Pancreas (tissue), 10 donors: ENCODE measurements at regions not wholly inside any gene's neighbourhood (a gene's known extent, or its start where the extent isn't known, plus 50 kb on each side); places are given as distances from the start of the nearest gene placed in this dataset.

Experiments used
- ATAC-seq, 4 donors: fragments of 200-7000 bp; cut with Tn5 transposase; one replicate each; pipeline versions ENCODE4 v1.8.0 to v1.9.1; 2020; ENCODE audit warnings: mild to moderate bottlenecking in 4 of 4, moderate library complexity in 4 of 4
- DNase-seq, 6 donors: peaks; one replicate each; pipeline ENCODE4 v3.0.0-alpha.2; 2020
- FAIRE-seq: peaks from 2 replicates; lab custom pipeline; 2012; peaks lifted over from hg19 to GRCh38; lab: Jason Lieb, UNC
- H3K27ac ChIP-seq, 4 donors: fragments of 200-600 bp; sonication (generic); 1 replicate in 3 of 4; 2 replicates in 1 of 4; pipeline versions ENCODE4 v1.5.0 to v1.8.0; 2020
- H3K27me3 ChIP-seq, 4 donors: fragments of 200-600 bp; one replicate each; pipeline ENCODE4 v1.8.0; 2021
- H3K36me3 ChIP-seq, 3 donors: fragments of 200-600 bp; sonication (generic) in 1 of 3; one replicate each; pipeline versions ENCODE4 v1.5.0 to v1.8.0; 2020 to 2021
- H3K4me1 ChIP-seq, 3 donors: fragments of 200-600 bp; one replicate each; pipeline ENCODE4 v1.8.0; 2021
- H3K4me3 ChIP-seq, 4 donors: fragments of 200-600 bp; sonication (generic) in 2 of 4; one replicate each; pipeline versions ENCODE4 v1.5.0 to v1.8.0; 2020 to 2021
- H3K9me3 ChIP-seq, 4 donors: fragments of 200-600 bp; one replicate each; pipeline ENCODE4 v1.8.0; 2021
- WGBS, 2 donors: extraction: QIAGEN DNeasy Blood & Tissue Kit; methylation state at CpG; one replicate each; pipeline ENCODE4 v1.1.7; 2013; 5-methylcytosine and 5-hydroxymethylcytosine counted together
- intact Hi-C, 3 donors: fragments of 100-400 bp; cut with DNase I; formaldehyde crosslinking; loops; one replicate each; pipeline versions ENCODE4 v1.11.1 to v1.14.2; 2022
- TF ChIP-seq, protein P1 (sequence below), 4 donors: fragments of 200-600 bp; sonication (generic) in 3 of 4; IDR thresholded peaks; one replicate each; pipeline versions ENCODE4 v1.5.0 to v1.8.0; 2021; ENCODE audit warnings: antibody characterized with exemption in 4 of 4
- donor health status: healthy with polysubstance abuse.
- donor health status: DM: no; HTN: no; CAD: no; lungs with moderate emphysema.
- donor health status: DM: no; HTN: no; CAD: no.
- donor health status: control.
- donor health status: control.
- donor health status: Bipolar disorder and iron deficiency.
- donor health status: DM: yes; HTN: yes; CAD: no.
- donor health status: DM: no; HTN: no; CAD: no.
- donor health status: DM: no; HTN: no; CAD: no.
- donor health status: DM: yes; HTN: yes; CAD: no.

DNA sequence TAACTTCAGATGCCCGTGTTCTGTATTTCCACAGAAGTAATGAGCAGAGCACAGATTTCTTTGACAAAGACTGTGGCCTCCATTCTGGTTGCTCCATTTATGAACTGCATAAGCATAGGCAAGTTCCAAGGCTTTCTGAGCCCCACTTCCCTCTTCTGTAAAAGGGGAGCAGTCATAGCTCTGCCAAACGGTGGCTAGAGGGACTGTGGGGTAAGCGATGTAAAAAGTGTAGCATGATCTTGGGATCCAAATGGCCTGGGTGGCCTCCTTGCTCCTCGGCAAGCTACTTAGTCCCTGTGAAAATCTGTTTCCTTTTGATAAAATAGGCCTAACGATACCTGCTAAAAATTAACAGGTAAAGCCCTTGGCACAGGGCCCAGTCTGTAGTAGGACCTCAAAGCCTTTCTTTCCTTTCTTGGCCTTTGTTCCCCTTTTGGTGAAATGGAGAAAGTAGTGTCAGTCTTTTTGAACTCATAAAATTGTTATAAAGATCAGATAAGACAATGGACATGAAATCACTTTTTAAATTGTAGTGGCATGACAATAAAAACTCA is 646.6 kb downstream of the ACTL7B start:
- Histone ChIP-seq H3K27me3 (no peaks in the 10 kb centered on the region), H3K36me3 (no peaks in the 10 kb centered on the region), H3K4me1 (no peaks in the 10 kb centered on the region), H3K9me3 (no peaks in the 10 kb centered on the region), H3K4me3 (no peak overlapping the region), H3K27ac (no peak overlapping the region)
- TF ChIP-seq, protein P1, sequence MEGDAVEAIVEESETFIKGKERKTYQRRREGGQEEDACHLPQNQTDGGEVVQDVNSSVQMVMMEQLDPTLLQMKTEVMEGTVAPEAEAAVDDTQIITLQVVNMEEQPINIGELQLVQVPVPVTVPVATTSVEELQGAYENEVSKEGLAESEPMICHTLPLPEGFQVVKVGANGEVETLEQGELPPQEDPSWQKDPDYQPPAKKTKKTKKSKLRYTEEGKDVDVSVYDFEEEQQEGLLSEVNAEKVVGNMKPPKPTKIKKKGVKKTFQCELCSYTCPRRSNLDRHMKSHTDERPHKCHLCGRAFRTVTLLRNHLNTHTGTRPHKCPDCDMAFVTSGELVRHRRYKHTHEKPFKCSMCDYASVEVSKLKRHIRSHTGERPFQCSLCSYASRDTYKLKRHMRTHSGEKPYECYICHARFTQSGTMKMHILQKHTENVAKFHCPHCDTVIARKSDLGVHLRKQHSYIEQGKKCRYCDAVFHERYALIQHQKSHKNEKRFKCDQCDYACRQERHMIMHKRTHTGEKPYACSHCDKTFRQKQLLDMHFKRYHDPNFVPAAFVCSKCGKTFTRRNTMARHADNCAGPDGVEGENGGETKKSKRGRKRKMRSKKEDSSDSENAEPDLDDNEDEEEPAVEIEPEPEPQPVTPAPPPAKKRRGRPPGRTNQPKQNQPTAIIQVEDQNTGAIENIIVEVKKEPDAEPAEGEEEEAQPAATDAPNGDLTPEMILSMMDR (IDR thresholded peaks at IDR 0.05): no peak
- ATAC-seq (no peak), DNase-seq (no peak), FAIRE-seq (peak; percentile 59)
- WGBS, 2 donors: 61 to 63% methylated on average over 5 of the region's 5 CpGs
- intact Hi-C loops: no loop called here

GRCh38 chr9:108207561-108208165 is 648.1 kb downstream of the ACTL7B start:
- intact Hi-C loops: no loop called here
- TF ChIP-seq, protein P1 (IDR thresholded peaks at IDR 0.05): no peak
- H3K4me1 ChIP-seq: no peaks in the 10 kb centered on the region
- DNase-seq (no peak), ATAC-seq (no peak), FAIRE-seq (no peak)
- no peak overlapping the region for H3K4me3 ChIP-seq
- no peaks in the 10 kb centered on the region for H3K36me3 ChIP-seq
- 89 to 90% methylated on average over 7 of the region's 7 CpGs for WGBS, 2 donors
- no peaks in the 10 kb centered on the region for H3K9me3 ChIP-seq
- H3K27me3 ChIP-seq: no peaks in the 10 kb centered on the region
- H3K27ac ChIP-seq: no peak overlapping the region

DNA sequence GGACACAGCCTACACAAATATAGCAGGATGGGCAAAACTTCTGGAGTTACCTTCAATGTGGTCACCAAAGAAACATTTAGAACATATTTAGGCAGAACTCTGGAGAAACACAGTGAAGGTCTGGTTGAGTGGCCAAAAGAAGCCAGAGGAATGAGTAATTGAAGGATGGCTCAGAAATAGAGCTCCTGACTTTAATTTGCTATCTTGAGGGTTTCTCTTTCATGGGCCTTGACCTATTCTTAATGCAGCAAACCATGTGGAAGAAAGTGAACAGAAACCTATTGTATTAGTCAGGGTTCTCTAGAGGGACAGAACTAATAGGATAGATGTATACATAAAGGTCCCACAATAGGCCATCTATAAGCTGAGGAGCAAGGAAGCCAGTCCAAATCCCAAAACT is 650.5 kb downstream of the ACTL7B start:
- FAIRE-seq: no peak
- DNase-seq: no peak
- H3K9me3 ChIP-seq: no peaks in the 10 kb centered on the region
- H3K36me3 ChIP-seq: no peaks in the 10 kb centered on the region
- ATAC-seq: no peak
- H3K27ac ChIP-seq: no peak overlapping the region
- H3K4me3 ChIP-seq: no peak overlapping the region
- no peaks in the 10 kb centered on the region for H3K27me3 ChIP-seq
- H3K4me1 ChIP-seq: no peaks in the 10 kb centered on the region
- intact Hi-C loops: no loop called here
- TF ChIP-seq, protein P1 (IDR thresholded peaks at IDR 0.05): no peak

GRCh38 chr9:108197899-108198298 is 657.9 kb downstream of the ACTL7B start:
- Histone ChIP-seq H3K27me3 (no peaks in the 10 kb centered on the region), H3K9me3 (no peaks in the 10 kb centered on the region), H3K4me1 (no peaks in the 10 kb centered on the region), H3K4me3 (no peak overlapping the region), H3K27ac (no peak overlapping the region), H3K36me3 (no peaks in the 10 kb centered on the region)
- ATAC-seq (no peak), DNase-seq (no peak), FAIRE-seq (no peak)
- 82 to 90% methylated on average over 1 of the region's 1 CpG for WGBS, 2 donors
- TF ChIP-seq, protein P1 (IDR thresholded peaks at IDR 0.05): no peak
- intact Hi-C loops: no loop called here

DNA sequence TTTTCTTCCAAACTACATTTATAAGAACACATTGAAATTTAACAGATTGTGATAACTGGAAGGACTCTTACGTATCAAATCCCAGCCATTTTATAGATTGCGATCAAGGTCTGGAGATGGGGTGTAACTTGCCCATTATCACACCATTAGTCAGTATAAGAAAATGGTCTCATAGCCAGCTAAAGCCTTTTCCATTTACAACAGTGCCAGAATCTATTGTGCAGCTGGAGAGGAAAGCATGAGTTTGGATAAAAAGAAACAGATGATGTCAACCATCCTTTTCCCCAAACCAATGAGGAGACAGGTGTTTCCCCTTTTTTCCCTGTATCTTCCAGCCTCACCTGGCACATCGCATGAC is 658.8 kb downstream of the ACTL7B start:
- no peak for FAIRE-seq
- DNase-seq: no peak
- no peak overlapping the region for H3K4me3 ChIP-seq
- H3K9me3 ChIP-seq: no peaks in the 10 kb centered on the region
- no peak overlapping the region for H3K27ac ChIP-seq
- no peaks in the 10 kb centered on the region for H3K4me1 ChIP-seq
- no peak for ATAC-seq
- intact Hi-C loops: no loop called here
- TF ChIP-seq, protein P1 (IDR thresholded peaks at IDR 0.05): no peak
- 89 to 96% methylated on average over 3 of the region's 3 CpGs for WGBS, 2 donors
- H3K36me3 ChIP-seq: no peaks in the 10 kb centered on the region
- no peaks in the 10 kb centered on the region for H3K27me3 ChIP-seq
